IMR-90 (cell line): ENCODE measurements at regions not wholly inside any gene's neighbourhood (a gene's known extent, or its start where the extent isn't known, plus 50 kb on each side); places are given as distances from the start of the nearest gene placed in this dataset.

Experiments
- ATAC-seq: fragments of 200-7000 bp; cut with Tn5 transposase; 2 replicates; pipeline ENCODE4 v1.9.1; 2020; ENCODE audit warnings: low read depth, mild to moderate bottlenecking, moderate library complexity
- BruUV-seq: library from RNA; stranded (reverse); fragments of 400-500 nt; replicated peaks from 2 replicates; lab custom pipeline; 2021; lab: Mats Ljungman, UMichigan
- CTCF ChIA-PET: fragments of 300-600 bp; formaldehyde crosslinking; extraction: SDS; loops from one replicate; lab custom pipeline; 2021; ENCODE audit warnings: antibody characterized with exemption; lab: Yijun Ruan, JAX
- POLR2A ChIA-PET: fragments of 300-600 bp; sonication (Branson Sonifier 250); formaldehyde crosslinking; loops from one replicate; lab custom pipeline; 2022; ENCODE audit warnings: antibody characterized with exemption; ENCODE audit not compliant: unreplicated experiment; lab: Charles Lee
- DNase-seq: peaks from one replicate; pipeline ENCODE4 v3.0.0; 2013
- H2AFZ ChIP-seq: replicated peaks from 2 replicates; pipeline ENCODE3; 2013; ENCODE audit warnings: low read length, mild to moderate bottlenecking; ENCODE audit not compliant: poor library complexity
- H2AK5ac ChIP-seq: 2 replicates; pipeline ENCODE4 v1.6.1; 2013; ENCODE audit warnings: low read depth, low read length, inconsistent platforms
- H2AK9ac ChIP-seq: replicated peaks from 2 replicates; pipeline ENCODE3; 2013; ENCODE audit warnings: mild to moderate bottlenecking, low read depth, low read length, moderate library complexity; ENCODE audit not compliant: poor library complexity
- H2BK120ac ChIP-seq: 2 replicates; pipeline ENCODE4 v1.6.1; 2013; ENCODE audit warnings: low read depth, low read length, inconsistent platforms
- H2BK15ac ChIP-seq: 3 replicates; pipeline ENCODE4 v1.6.1; 2013; ENCODE audit warnings: low read depth, low read length, inconsistent platforms
- H2BK20ac ChIP-seq: 2 replicates; pipeline ENCODE4 v1.6.1; 2013; ENCODE audit warnings: low read depth, mild to moderate bottlenecking, inconsistent platforms, low read length, moderate library complexity
- H2BK5ac ChIP-seq: 2 replicates; pipeline ENCODE4 v1.6.1; 2013; ENCODE audit warnings: mild to moderate bottlenecking, low read depth, low read length, inconsistent platforms; ENCODE audit not compliant: poor library complexity, severe bottlenecking
- H3K14ac ChIP-seq: replicated peaks from 2 replicates; pipeline ENCODE4 v1.6.1; 2013; ENCODE audit warnings: low read depth, low read length, inconsistent platforms
- H3K18ac ChIP-seq: 2 replicates; pipeline ENCODE4 v1.6.1; 2013; ENCODE audit warnings: low read depth, low read length, control low read depth
- H3K23ac ChIP-seq: 2 replicates; pipeline ENCODE4 v1.6.1; 2013; ENCODE audit warnings: low read depth, low read length, inconsistent platforms
- H3K27ac ChIP-seq: 2 replicates; pipeline ENCODE4 v1.5.1; 2013; ENCODE audit warnings: mild to moderate bottlenecking, control low read depth, low read length; ENCODE audit not compliant: insufficient read depth
- H3K27me3 ChIP-seq: 2 replicates; pipeline ENCODE4 v1.6.1; 2013; ENCODE audit warnings: low read length; ENCODE audit not compliant: control insufficient read depth, insufficient read depth
- H3K36me3 ChIP-seq: 2 replicates; pipeline ENCODE4 v1.6.1; 2013; ENCODE audit warnings: low read length, mixed read lengths; ENCODE audit not compliant: control insufficient read depth, insufficient read depth
- H3K4ac ChIP-seq: 2 replicates; pipeline ENCODE4 v1.6.1; 2013; ENCODE audit warnings: low read depth, low read length, inconsistent platforms
- H3K4me1 ChIP-seq: 2 replicates; pipeline ENCODE4 v1.6.1; 2013; ENCODE audit warnings: low read length, mixed read lengths; ENCODE audit not compliant: control insufficient read depth, insufficient read depth
- H3K4me2 ChIP-seq: 2 replicates; pipeline ENCODE4 v1.6.1; 2013; ENCODE audit warnings: low read depth, mild to moderate bottlenecking, control low read depth, low read length, moderate library complexity
- H3K4me3 ChIP-seq: 2 replicates; pipeline ENCODE4 v1.5.1; 2013; ENCODE audit warnings: low read depth, mild to moderate bottlenecking, control low read depth, low read length, moderate library complexity; ENCODE audit not compliant: insufficient read depth
- H3K56ac ChIP-seq: 2 replicates; pipeline ENCODE4 v1.6.1; 2013; ENCODE audit warnings: low read length, inconsistent platforms; ENCODE audit not compliant: insufficient read depth; ENCODE audit errors: extremely low read depth
- H3K79me1 ChIP-seq, 2 experiments: 2 replicates each; pipeline ENCODE4 v1.6.1; 2013; ENCODE audit warnings: low read length in 2 of 2, inconsistent platforms in 1 of 2, low read depth in 1 of 2
- H3K9ac ChIP-seq: 2 replicates; pipeline ENCODE4 v1.6.1; 2013; ENCODE audit warnings: low read depth, low read length, control low read depth
- H3K9me1 ChIP-seq: 2 replicates; pipeline ENCODE4 v1.6.1; 2013; ENCODE audit warnings: low read length, inconsistent platforms; ENCODE audit not compliant: insufficient read depth
- H3K9me3 ChIP-seq: 2 replicates; pipeline ENCODE4 v1.6.1; 2013; ENCODE audit warnings: low read length; ENCODE audit not compliant: control insufficient read depth, insufficient read depth
- H4K20me1 ChIP-seq: 2 replicates; pipeline ENCODE4 v1.6.1; 2013; ENCODE audit warnings: low read length, inconsistent platforms; ENCODE audit not compliant: insufficient read depth
- H4K5ac ChIP-seq: 2 replicates; pipeline ENCODE4 v1.6.1; 2013; ENCODE audit warnings: mild to moderate bottlenecking, low read depth, low read length, control low read depth
- H4K8ac ChIP-seq, 2 experiments: 2 replicates each; pipeline ENCODE4 v1.6.1; 2013; ENCODE audit warnings: low read depth in 2 of 2, low read length in 2 of 2, control low read depth in 1 of 2, inconsistent platforms in 1 of 2
- H4K91ac ChIP-seq: 2 replicates; pipeline ENCODE4 v1.6.1; 2013; ENCODE audit warnings: low read depth, low read length, inconsistent platforms; ENCODE audit not compliant: insufficient read depth
- CHD1 ChIP-seq: IDR thresholded peaks from 2 replicates; pipeline ENCODE4 v1.6.1; 2012; ENCODE audit warnings: low read depth, low read length, improper control_type of control experiment
- CTCF ChIP-seq: conservative IDR thresholded peaks from 2 replicates; pipeline ENCODE4 v1.5.1; 2012; ENCODE audit warnings: mild to moderate bottlenecking, low read depth, low read length, improper control_type of control experiment
- MAFK ChIP-seq: IDR thresholded peaks from 2 replicates; pipeline ENCODE4 v1.6.1; 2012; ENCODE audit warnings: low read depth, low read length, improper control_type of control experiment
- MAZ ChIP-seq: IDR thresholded peaks from 2 replicates; pipeline ENCODE4 v1.6.1; 2012; ENCODE audit warnings: low read depth, mild to moderate bottlenecking, low read length, improper control_type of control experiment, moderate library complexity, borderline replicate concordance
- POLR2A ChIP-seq: IDR thresholded peaks from 2 replicates; pipeline ENCODE4 v1.6.1; 2012; ENCODE audit warnings: mild to moderate bottlenecking, low read depth, low read length
- RCOR1 ChIP-seq: IDR thresholded peaks from 2 replicates; pipeline ENCODE4 v1.6.1; 2012; ENCODE audit warnings: mild to moderate bottlenecking, low read length, improper control_type of control experiment; ENCODE audit not compliant: insufficient replicate concordance
- RFX5 ChIP-seq: IDR thresholded peaks from 2 replicates; pipeline ENCODE4 v1.8.0; 2012; ENCODE audit warnings: low read depth, mild to moderate bottlenecking, low read length, moderate library complexity
- WGBS, 2 experiments: methylation state at CpG; one replicate each; pipeline versions ENCODE4 v1.1.5 to v1.1.7; 2013; ENCODE audit warnings: missing lambda C conversion rate in 2 of 2; ENCODE audit not compliant: insufficient read length in 1 of 2; ENCODE audit errors: extremely low coverage in 2 of 2; 5-methylcytosine and 5-hydroxymethylcytosine counted together
- dilution Hi-C: fragments of 300-500 bp; cut with HindIII; formaldehyde crosslinking; loops from one replicate; pipeline ENCODE4 v1.14.3; 2018; ENCODE audit warnings: low sequenced_read_pairs; ENCODE audit not compliant: unreplicated experiment
- in situ Hi-C: fragments of 300-500 bp; cut with MboI; formaldehyde crosslinking; loops from 3 replicates; pipeline ENCODE4 v1.14.3; 2019; ENCODE audit warnings: low sequenced_read_pairs, inconsistent platforms, mixed read lengths
- intact Hi-C: fragments of 100-400 bp; cut with micrococcal nuclease; formaldehyde crosslinking; loops from 2 replicates; pipeline ENCODE4 v1.10.0; 2022

DNA sequence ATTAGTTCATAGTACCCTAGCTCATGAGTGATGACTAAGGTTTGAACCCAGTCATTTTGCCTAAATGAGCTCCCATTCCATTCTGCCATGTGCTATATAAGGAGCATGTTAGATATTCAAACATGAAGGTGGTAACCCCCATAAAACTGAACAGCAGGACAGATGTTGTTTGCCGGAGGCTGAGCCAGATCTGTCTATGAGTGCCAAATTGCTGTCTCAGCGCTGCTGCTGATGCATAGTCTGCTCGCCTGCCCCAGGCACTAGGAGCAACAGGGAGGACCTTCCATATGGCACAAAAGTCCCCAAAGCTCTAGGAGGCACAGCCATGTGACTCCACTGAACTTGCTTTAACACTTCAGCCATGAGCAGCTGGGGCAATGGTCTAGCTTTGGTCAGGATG is 466.0 kb upstream of the GHITM start:
- DNase-seq (no peak), ATAC-seq (no peak)
- no peak overlapping the region for H2AK9ac ChIP-seq
- no peak overlapping the region for H4K5ac ChIP-seq
- no peaks in the 10 kb centered on the region for H3K4me1 ChIP-seq
- H3K14ac ChIP-seq: no peak overlapping the region
- ChIA-PET POLR2A (no interaction called here), CTCF (no interaction called here)
- no peak overlapping the region for H3K18ac ChIP-seq
- H2BK20ac ChIP-seq: no peak overlapping the region
- no peak overlapping the region for H4K8ac ChIP-seq
- no CpG with 5 or more reads among the region's 3 CpGs for WGBS, 2 experiments
- no peak overlapping the region for H3K23ac ChIP-seq
- H3K9me3 ChIP-seq: peaks cover 8% of the 10 kb centered on the region
- no peak overlapping the region for H2BK120ac ChIP-seq
- H3K4me2 ChIP-seq: no peak overlapping the region
- dilution Hi-C loops: no loop called here
- no peaks in the 10 kb centered on the region for H3K79me1 ChIP-seq
- no peaks in the 10 kb centered on the region for H4K20me1 ChIP-seq
- no peaks in the 10 kb centered on the region for H3K9me1 ChIP-seq
- in situ Hi-C loops: no loop called here
- H4K91ac ChIP-seq: no peak overlapping the region
- H3K56ac ChIP-seq: no peak overlapping the region
- H3K36me3 ChIP-seq: no peaks in the 10 kb centered on the region
- TF ChIP-seq RFX5 (no peak), POLR2A (no peak), CHD1 (no peak), MAZ (no peak), CTCF (no peak), RCOR1 (no peak), MAFK (no peak)
- no peak overlapping the region for H2AK5ac ChIP-seq
- intact Hi-C loops: no loop called here
- no peaks in the 10 kb centered on the region for H3K27me3 ChIP-seq
- BruUV-seq: no TSS peak
- H2AFZ ChIP-seq: no peak overlapping the region
- H3K4ac ChIP-seq: no peak overlapping the region
- no peak overlapping the region for H3K27ac ChIP-seq
- no peak overlapping the region for H3K9ac ChIP-seq
- H2BK5ac ChIP-seq: no peak overlapping the region
- no peak overlapping the region for H2BK15ac ChIP-seq
- H3K4me3 ChIP-seq: no peak overlapping the region
